ENCODE measurements at regions not wholly inside any gene's neighbourhood (a gene's known extent, or its start where the extent isn't known, plus 50 kb on each side); places are given as distances from the start of the nearest gene placed in this dataset.

DNA sequence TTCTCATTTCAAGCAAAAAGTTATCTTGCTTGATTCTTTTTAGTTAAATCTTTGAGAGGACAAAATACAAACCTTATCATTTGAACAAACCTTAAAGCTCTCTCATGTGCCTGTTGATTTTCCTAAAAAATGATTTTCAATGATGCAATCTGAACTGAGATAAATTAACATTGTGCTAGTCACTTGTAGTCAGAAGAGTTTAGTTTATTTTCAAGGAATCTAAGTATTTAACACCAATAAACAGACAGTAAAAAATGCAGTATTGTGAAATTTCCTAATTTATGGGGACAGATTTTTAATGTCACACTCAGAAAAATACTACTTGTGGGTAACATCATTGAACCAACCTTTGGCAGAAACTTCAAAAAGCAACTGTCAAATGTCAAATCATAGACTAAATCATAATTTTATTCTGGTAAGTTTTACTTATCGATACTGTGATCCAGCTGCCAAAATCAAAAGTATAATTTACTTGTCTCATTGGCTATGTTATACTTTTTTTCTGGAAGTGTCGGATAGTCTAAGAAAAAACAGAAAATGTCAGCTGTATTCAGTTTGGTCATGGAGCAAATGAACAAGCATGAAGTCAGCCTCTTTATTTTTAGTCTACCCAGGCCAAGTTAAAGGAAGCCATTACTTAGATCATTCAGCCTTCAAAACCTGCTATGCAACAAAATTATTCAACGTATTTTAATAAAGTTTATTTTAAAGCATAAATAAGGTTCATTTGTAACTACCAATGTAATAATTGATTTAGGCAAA, 52.4 kb upstream of the FNDC3B start:
- no peak overlapping the region; the same call in 1 of the 2 replicates for H3K9ac ChIP-seq
- no peaks in the 10 kb centered on the region for H3K9me2 ChIP-seq (ENCODE audit: insufficient read depth)
- no peak overlapping the region for H3K4me3 ChIP-seq
- H3K36me3 ChIP-seq (ENCODE audit: low read depth): no peaks in the 10 kb centered on the region
- H3K79me2 ChIP-seq (ENCODE audit: insufficient read depth): no peaks in the 10 kb centered on the region
- peak overlapping the region; percentile 41 for H2AFZ ChIP-seq
- in situ Hi-C loops (cut with MboI): no loop called here
- H4K20me1 ChIP-seq (ENCODE audit: insufficient read depth): no peaks in the 10 kb centered on the region
- H3K27ac ChIP-seq: peak overlapping the region; percentile 42
- peaks cover 19% of the 10 kb centered on the region for H3K4me1 ChIP-seq (ENCODE audit: insufficient read depth)
- peak; percentile 54 for DNase-seq
- 7 to 11% methylated on average over 3 of the region's 3 CpGs for WGBS, 2 experiments (ENCODE audit: low coverage in 1 of 2, low lambda C conversion rate in 2 of 2, missing lambda C conversion rate in 2 of 2)
- H3F3A ChIP-seq (ENCODE audit: insufficient read depth): peaks cover 7% of the 10 kb centered on the region; the same call in 1 of the 2 replicates
- H3K27me3 ChIP-seq (replicated peaks; ENCODE audit: insufficient read depth): no peaks in the 10 kb centered on the region
- TF ChIP-seq EZH2phosphoT487 (IDR thresholded peaks at IDR 0.05; ENCODE audit: insufficient read depth, low read depth) (no peak), EZH2 (IDR thresholded peaks at IDR 0.05; ENCODE audit: insufficient read depth, poor library complexity, severe bottlenecking) (no peak)
- no peaks in the 10 kb centered on the region for H3K9me3 ChIP-seq (ENCODE audit: low read depth)
- H3K4me2 ChIP-seq (ENCODE audit: unreplicated experiment): peak overlapping the region; percentile 10

All from GM23248 (cell line).